BLaER1 (cell line): ENCODE measurements at regions not wholly inside any gene's neighbourhood (a gene's known extent, or its start where the extent isn't known, plus 50 kb on each side); places are given as distances from the start of the nearest gene placed in this dataset.

Source experiments
- H3K27ac ChIP-seq: shearing (Covaris generic); formaldehyde crosslinking; 2 replicates; pipeline ENCODE4 v1.8.1; 2022
- H3K27me3 ChIP-seq: shearing (Covaris generic); formaldehyde crosslinking; 2 replicates; pipeline ENCODE4 v1.8.1; 2022
- H3K36me3 ChIP-seq: shearing (Covaris generic); formaldehyde crosslinking; 2 replicates; pipeline ENCODE4 v1.8.1; 2022
- H3K4me1 ChIP-seq: shearing (Covaris generic); formaldehyde crosslinking; 2 replicates; pipeline ENCODE4 v1.8.1; 2022
- H3K4me2 ChIP-seq: shearing (Covaris generic); formaldehyde crosslinking; 2 replicates; pipeline ENCODE4 v1.8.1; 2022
- H3K4me3 ChIP-seq: shearing (Covaris generic); formaldehyde crosslinking; 2 replicates; pipeline ENCODE4 v1.8.1; 2022
- H3K9ac ChIP-seq: shearing (Covaris generic); formaldehyde crosslinking; 2 replicates; pipeline ENCODE4 v1.8.1; 2022
- H3K9me3 ChIP-seq: shearing (Covaris generic); formaldehyde crosslinking; 2 replicates; pipeline ENCODE4 v1.8.1; 2022
- H4K20me1 ChIP-seq: shearing (Covaris generic); formaldehyde crosslinking; 2 replicates; pipeline ENCODE4 v1.8.1; 2022
- Cebpa-rat ChIP-seq: shearing (Covaris generic); IDR thresholded peaks from 2 replicates; pipeline ENCODE4 v1.8.1; 2022

- Histone ChIP-seq H3K36me3 (no peaks in the 10 kb centered on the region), H3K9me3 (peaks cover 31% of the 10 kb centered on the region), H3K4me2 (no peak overlapping the region), H3K4me3 (no peak overlapping the region), H3K4me1 (no peaks in the 10 kb centered on the region), H3K27me3 (no peaks in the 10 kb centered on the region), H3K27ac (no peak overlapping the region), H4K20me1 (no peaks in the 10 kb centered on the region), H3K9ac (no peak overlapping the region)
- no peak for TF ChIP-seq Cebpa-rat
Measured at GRCh38 chr6:48839206-48839605, 623.8 kb downstream of the MMUT start.

- Histone ChIP-seq H3K4me3 (no peak overlapping the region), H3K9ac (no peak overlapping the region), H3K4me2 (no peak overlapping the region), H3K27me3 (no peaks in the 10 kb centered on the region), H3K9me3 (peaks cover 28% of the 10 kb centered on the region), H4K20me1 (no peaks in the 10 kb centered on the region), H3K36me3 (no peaks in the 10 kb centered on the region), H3K27ac (no peak overlapping the region), H3K4me1 (no peaks in the 10 kb centered on the region)
- no peak for TF ChIP-seq Cebpa-rat
Measured at GRCh38 chr6:48837744-48838143, 625.3 kb downstream of the MMUT start.

- no peak overlapping the region for H3K27ac ChIP-seq
- TF ChIP-seq Cebpa-rat: no peak
- H3K27me3 ChIP-seq: no peaks in the 10 kb centered on the region
- H3K4me1 ChIP-seq: no peaks in the 10 kb centered on the region
- H3K9ac ChIP-seq: no peak overlapping the region
- no peak overlapping the region for H3K4me3 ChIP-seq
- peaks cover 6% of the 10 kb centered on the region for H3K9me3 ChIP-seq
- no peaks in the 10 kb centered on the region for H3K36me3 ChIP-seq
- no peaks in the 10 kb centered on the region for H4K20me1 ChIP-seq
- H3K4me2 ChIP-seq: no peak overlapping the region
Measured at GRCh38 chr6:48835421-48835958, 627.6 kb downstream of the MMUT start.

DNA sequence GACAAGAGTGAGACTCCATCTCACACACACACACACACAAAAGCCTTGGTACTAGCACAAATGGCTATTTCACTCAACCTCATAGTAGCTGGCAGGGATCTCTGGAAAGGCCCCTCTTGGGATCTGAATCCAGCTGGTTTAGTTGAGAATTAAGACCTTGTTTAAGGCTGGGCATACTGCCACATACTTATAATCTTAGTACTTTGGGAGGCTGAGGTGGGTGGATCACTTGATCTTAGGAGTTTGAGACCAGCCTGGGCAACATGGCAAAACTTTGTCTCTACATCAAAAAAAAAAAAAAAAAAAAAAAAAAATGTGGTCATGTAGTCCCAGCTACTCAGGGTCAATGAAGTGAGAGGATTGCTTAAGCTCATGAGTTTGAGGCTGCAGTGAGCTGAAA lies 628.3 kb downstream of the MMUT start:
- H3K36me3 ChIP-seq: no peaks in the 10 kb centered on the region
- H3K27ac ChIP-seq: no peak overlapping the region
- no peak overlapping the region for H3K9ac ChIP-seq
- 0 out of 2 replicates have a peak, but pooled peaks cover 2% of the 10 kb centered on the region for H3K9me3 ChIP-seq
- no peaks in the 10 kb centered on the region for H3K27me3 ChIP-seq
- H4K20me1 ChIP-seq: no peaks in the 10 kb centered on the region
- H3K4me2 ChIP-seq: no peak overlapping the region
- no peaks in the 10 kb centered on the region for H3K4me1 ChIP-seq
- no peak overlapping the region for H3K4me3 ChIP-seq
- no peak for TF ChIP-seq Cebpa-rat

DNA sequence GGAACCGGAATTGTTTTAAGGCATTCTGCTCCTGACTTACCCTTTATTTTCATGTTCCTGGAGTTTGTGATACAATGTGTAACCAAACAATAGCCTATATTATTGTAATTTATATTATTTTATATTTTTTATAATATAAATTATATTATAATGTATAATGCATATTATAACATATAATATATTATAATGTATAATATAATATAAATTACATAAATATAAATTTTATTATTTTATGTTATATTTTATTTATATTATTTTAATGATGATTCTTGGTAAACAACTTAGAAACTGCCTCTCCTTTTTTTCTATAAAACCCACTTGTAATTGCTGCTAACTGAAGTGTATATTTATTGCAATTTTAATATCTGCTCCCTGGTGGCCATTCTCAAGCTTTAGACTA lies 629.1 kb downstream of the MMUT start:
- Histone ChIP-seq H3K36me3 (no peaks in the 10 kb centered on the region), H3K9ac (no peak overlapping the region), H3K27me3 (no peaks in the 10 kb centered on the region), H3K9me3 (no peaks in the 10 kb centered on the region), H4K20me1 (no peaks in the 10 kb centered on the region), H3K4me3 (no peak overlapping the region), H3K27ac (no peak overlapping the region), H3K4me2 (no peak overlapping the region), H3K4me1 (no peaks in the 10 kb centered on the region)
- no peak for TF ChIP-seq Cebpa-rat

GRCh38 chr6:48826901-48827701 lies 636.0 kb downstream of the MMUT start:
- H3K4me3 ChIP-seq: no peak overlapping the region

DNA sequence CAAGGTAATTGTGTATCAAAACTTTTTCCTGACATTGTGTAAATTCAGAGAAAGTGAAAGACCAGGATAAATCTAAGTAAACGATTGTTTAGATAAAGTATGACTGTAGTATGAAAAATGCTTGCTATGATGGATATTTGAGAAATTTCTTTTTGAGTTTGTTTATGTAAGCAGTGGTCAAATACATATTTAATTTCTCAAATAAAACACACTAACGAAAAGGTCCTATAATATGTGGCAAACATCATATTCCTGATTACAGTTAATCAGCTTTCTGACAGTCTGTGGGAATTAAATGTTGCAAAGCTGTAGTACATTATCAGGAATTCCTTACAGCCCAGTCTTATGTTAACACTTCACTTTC lies 636.9 kb downstream of the MMUT start:
- H3K9ac ChIP-seq: no peak overlapping the region
- H3K4me1 ChIP-seq: no peaks in the 10 kb centered on the region
- H3K27me3 ChIP-seq: no peaks in the 10 kb centered on the region
- H3K36me3 ChIP-seq: no peaks in the 10 kb centered on the region
- no peak overlapping the region for H3K4me2 ChIP-seq
- no peak overlapping the region for H3K27ac ChIP-seq
- peaks cover 3% of the 10 kb centered on the region; the same call in 1 of the 2 replicates for H3K9me3 ChIP-seq
- TF ChIP-seq Cebpa-rat: no peak
- H3K4me3 ChIP-seq: no peak overlapping the region
- H4K20me1 ChIP-seq: no peaks in the 10 kb centered on the region

More at GRCh38 chr6:48826901-48827701, 636.0 kb downstream of the MMUT start:
- H3K4me2 ChIP-seq: no peak overlapping the region
- H3K27me3 ChIP-seq: no peaks in the 10 kb centered on the region
- H3K36me3 ChIP-seq: no peaks in the 10 kb centered on the region
- H3K9me3 ChIP-seq: peaks cover 3% of the 10 kb centered on the region; the same call in 1 of the 2 replicates
- no peak overlapping the region for H3K9ac ChIP-seq
- no peak for TF ChIP-seq Cebpa-rat
- H4K20me1 ChIP-seq: no peaks in the 10 kb centered on the region
- no peaks in the 10 kb centered on the region for H3K4me1 ChIP-seq
- H3K27ac ChIP-seq: no peak overlapping the region

GRCh38 chr6:48825501-48826151 lies 637.4 kb downstream of the MMUT start:
- no peaks in the 10 kb centered on the region for H3K27me3 ChIP-seq
- H3K27ac ChIP-seq: no peak overlapping the region
- peaks cover 3% of the 10 kb centered on the region; the same call in 1 of the 2 replicates for H3K9me3 ChIP-seq
- TF ChIP-seq Cebpa-rat: no peak
- H3K4me2 ChIP-seq: no peak overlapping the region
- no peak overlapping the region for H3K4me3 ChIP-seq
- H3K4me1 ChIP-seq: no peaks in the 10 kb centered on the region
- no peaks in the 10 kb centered on the region for H3K36me3 ChIP-seq
- no peaks in the 10 kb centered on the region for H4K20me1 ChIP-seq
- H3K9ac ChIP-seq: no peak overlapping the region

- no peak overlapping the region for H3K4me3 ChIP-seq
- TF ChIP-seq Cebpa-rat: no peak
- H3K27ac ChIP-seq: no peak overlapping the region
Measured at GRCh38 chr6:48818052-48818412, 645.0 kb downstream of the MMUT start.

More at GRCh38 chr6:48818052-48818412, 645.0 kb downstream of the MMUT start:
- Histone ChIP-seq H3K9ac (no peak overlapping the region), H3K4me2 (no peak overlapping the region), H3K36me3 (no peaks in the 10 kb centered on the region), H3K9me3 (peaks cover 3% of the 10 kb centered on the region; the same call in 1 of the 2 replicates), H3K27me3 (no peaks in the 10 kb centered on the region), H4K20me1 (no peaks in the 10 kb centered on the region), H3K4me1 (no peaks in the 10 kb centered on the region)
